COR-L47 (cell line): ENCODE measurements at regions not wholly inside any gene's neighbourhood (a gene's known extent, or its start where the extent isn't known, plus 50 kb on each side); places are given as distances from the start of the nearest gene placed in this dataset.

Experiments
- DNase-seq: peaks from one replicate; lab custom pipeline; 2025; lab: John Stamatoyannopoulos, UW

DNA sequence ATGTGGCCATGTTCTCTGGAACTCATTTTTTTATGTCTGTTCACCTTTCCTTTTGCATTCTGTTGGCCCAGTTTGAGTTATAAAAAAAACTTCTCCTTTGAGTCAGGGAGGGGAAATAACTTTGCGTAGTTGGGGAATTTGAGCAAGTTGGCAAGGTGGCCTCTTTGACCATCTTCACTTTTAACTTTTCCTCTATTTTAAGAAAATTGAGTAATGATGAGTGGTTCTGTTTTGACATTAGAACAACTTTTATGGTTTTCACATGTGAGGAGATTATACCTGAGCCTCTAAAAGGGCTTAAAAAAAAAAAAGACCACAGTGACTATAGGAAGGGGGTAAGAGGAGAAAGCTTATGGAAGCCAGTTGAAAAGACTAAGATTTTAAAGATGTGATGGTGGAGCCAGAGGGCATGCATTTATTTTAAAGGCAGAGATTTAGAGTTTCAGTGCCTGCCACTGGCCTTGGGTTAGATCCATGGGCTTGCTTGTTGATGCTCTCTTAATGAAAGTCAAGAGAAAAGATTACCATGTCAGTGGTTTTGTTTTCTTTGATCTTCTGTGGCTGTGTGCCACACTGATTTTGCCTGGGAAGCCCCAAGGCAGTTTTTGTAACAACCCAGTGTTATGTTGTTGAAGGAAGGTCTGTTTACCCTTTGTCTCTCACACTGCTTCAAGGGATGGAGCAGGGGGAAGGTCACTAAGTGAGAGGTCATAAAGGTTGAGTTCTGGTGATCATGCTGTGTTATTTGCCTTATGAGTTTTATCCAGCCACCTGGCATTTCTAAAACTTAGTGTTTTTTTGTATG lies 219.7 kb upstream of the CD180 start:
- no peak for DNase-seq

DNA sequence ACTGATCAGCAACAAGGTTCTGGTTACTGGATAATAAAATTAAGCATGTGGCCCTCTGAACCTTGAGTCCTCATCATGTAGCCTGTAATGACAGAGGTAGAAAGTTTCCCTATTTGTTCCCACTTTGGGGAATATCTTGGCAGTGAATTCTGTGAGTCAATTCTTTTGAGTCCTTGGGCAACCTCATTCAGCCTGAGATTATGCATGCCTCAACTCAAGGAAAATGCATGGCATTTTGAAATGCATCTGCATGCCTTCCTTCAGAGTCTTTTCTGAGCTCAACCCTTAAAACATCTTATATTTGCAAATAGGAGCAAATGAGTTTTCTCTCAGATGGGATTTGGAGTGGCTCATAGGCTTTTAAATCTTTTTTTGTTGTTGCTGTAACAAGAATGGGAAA lies 218.1 kb upstream of the CD180 start:
- no peak for DNase-seq

DNA sequence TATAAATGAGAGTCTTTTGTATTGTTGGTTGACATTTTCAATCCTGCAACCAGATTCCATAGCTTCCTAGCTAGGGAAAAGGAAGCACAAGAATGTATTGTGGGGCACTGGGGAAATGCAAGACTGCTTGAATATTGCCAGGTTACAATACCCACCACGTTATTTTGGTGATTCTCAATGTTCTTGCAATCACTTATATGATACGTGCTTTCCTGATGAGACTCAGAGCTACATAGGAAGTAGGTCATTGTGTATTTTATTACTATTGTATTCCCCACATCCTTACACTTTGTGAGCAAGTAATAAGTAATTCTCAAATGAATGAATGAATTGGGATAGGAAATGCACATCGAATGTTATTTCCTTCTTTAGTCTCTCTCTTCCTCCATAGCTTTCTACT lies 217.1 kb upstream of the CD180 start:
- no peak for DNase-seq

DNA sequence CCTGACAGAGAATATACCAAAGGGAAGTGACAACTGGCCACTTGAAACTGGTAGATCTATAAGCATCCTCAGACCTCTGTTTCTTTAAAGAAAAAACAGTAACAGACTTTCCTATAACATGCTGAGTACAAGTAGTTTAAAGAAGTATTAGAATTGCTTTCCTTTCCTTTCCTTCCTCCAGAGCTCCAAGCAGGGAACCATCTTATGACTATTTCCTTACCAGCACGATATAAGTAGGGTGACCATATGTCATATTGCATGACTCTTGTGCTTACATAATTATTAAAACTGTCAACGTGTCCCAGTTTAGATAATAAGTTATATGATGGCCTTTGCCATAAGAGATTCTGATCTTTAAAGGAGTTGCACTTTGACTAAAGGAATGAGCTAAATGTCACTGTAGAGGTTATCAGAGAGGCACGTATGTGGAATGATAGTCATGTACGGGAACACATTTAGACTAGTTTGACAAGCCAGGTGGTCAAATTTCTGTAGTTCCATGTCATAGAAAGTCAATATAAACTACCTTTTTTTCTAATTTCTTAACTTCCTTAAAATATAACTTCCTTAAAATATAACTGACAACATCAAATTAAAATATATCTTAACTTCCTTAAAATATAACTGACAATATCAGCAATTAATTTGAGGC lies 212.7 kb upstream of the CD180 start:
- DNase-seq = no peak

DNA sequence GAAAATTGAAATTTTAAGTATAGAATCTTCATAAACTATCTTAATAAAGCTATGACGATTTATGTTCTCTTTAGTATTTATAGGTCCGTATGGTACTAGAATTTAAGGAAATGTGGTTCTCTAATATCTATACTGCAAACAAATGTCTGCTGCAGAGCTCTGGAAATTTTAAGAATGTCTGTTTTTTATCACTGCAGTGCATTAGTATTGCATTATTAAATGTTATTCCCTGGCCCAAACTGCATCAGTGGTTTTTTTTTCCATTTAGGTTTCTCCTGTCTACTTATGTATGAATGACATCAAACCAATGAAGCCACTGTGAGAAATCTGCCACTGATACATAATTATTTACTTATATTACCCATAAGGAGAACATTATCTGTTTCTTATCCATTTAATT lies 211.4 kb upstream of the CD180 start:
- DNase-seq = no peak

DNA sequence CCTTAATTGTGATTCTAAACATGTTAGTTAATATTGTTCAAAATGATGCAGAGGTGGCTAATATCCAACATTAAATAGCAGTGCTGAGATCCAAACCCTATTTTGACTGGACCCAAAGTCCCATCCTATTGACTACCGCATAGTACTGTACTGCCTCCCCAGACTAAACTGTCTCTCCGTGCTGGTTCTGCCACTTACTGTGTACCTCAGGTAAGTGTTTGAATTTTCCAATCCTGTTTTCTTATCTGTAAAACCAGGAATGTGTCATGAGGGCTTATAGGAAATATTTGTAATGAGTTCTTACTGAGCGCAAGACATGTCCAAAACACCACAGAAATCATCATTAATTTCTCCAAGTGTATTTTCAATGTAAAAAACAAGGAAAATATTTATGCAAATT lies 209.2 kb upstream of the CD180 start:
- no peak for DNase-seq

DNA sequence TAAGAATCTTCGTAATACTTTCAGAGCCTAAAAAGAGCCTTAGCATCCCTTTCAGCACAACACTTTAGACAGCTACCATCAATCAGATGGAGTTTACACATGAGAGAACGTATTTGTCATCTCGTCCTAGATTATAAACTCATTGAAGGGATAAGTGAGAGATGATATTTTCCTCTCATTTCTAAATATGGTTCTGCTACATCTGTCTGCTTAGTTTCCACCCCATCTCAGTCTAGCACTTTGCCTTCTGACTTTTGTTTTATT lies 208.4 kb upstream of the CD180 start:
- DNase-seq = no peak

DNA sequence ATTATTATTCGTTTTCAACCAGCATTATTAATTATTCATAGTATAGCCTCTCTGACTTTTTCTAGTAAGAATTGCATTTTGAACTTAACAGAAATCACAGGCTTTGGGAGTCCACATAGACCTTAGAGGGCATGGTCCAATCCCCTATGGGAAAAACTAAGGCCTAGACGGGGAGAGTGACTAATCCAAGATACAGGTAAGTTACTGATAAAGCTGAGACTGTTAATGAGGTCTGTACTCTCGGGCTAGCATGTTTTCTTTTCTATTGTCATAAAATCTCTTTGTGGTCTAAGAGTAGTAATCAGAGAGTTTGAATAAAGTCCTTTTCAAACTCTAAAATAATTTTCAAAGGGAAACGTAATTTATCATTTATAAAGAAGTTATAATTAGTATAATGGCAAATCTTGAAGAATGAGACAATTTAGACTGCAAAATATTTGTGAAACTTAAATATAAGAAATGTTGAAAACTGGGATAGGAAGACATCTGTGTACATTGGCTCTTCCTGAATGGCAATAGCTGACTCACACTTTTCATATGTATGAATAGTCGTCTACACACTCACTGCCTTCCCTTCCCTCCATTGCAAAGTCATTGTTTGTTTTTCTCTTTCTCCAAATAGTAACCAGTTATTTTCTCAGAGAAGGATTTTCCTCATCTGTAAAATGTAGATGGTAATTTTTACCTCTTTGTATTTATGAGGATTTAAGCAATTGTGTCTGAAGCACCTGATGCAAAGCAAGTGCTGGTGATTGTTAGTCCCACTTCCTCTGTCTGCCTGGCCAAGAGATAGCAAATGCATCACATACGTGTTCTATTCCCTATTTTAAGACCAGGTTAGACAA lies 207.9 kb upstream of the CD180 start:
- no peak for DNase-seq

DNA sequence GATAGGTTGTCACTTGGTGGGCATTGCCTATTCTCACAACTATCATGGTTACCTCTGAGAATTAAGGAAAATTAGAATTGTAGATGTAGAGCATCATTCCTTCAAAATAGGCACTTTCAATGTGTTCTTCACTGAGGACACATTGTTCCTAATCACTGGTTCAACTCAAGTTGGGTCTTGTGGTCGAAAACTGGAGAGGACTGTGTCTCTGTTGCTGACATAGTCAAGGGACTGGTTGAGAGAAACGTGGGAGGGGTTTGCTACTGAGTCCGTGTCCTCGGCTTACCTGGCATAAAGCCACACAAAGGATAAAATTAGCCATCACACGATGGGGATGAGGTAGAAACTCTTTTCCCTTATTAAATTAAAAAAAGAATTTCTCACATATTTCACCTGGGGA lies 205.9 kb upstream of the CD180 start:
- no peak for DNase-seq

DNA sequence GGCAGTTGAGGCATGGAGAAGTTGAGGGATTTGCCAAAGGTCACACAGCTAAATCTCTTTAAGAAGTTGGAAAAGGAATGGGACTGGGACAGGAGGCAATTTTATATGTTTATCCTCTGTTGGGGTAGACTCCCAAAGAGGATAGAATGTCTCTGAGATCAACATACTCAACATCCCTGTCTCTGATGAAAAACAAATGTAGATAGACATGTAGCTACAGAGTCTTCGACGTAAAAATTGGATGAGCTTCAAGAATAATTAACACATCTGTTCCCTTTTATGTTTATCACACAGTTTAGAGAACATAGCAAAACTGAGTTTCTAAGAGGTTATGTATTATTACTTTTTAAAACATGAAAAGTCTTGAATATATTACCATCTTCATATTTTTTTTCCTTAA lies 204.6 kb upstream of the CD180 start:
- DNase-seq = no peak

DNA sequence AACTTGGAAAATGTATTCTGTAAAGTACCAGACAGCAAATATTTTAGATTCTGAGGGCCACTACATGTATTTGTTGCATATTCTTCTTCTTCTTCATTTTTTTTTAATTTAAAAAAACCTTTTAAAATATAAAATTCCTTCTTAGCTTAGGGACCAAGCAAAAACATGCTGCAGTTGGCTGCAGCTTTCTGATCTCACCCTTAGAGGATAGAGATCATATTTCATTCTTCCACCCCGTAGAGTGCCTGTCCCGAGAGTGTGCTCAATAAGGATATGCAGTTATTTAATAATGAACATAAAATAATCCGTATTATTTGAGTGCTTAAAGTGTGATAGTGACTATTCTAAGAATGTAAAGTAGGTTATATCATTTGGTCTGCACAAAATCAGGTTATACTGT lies 204.2 kb upstream of the CD180 start:
- no peak for DNase-seq

DNA sequence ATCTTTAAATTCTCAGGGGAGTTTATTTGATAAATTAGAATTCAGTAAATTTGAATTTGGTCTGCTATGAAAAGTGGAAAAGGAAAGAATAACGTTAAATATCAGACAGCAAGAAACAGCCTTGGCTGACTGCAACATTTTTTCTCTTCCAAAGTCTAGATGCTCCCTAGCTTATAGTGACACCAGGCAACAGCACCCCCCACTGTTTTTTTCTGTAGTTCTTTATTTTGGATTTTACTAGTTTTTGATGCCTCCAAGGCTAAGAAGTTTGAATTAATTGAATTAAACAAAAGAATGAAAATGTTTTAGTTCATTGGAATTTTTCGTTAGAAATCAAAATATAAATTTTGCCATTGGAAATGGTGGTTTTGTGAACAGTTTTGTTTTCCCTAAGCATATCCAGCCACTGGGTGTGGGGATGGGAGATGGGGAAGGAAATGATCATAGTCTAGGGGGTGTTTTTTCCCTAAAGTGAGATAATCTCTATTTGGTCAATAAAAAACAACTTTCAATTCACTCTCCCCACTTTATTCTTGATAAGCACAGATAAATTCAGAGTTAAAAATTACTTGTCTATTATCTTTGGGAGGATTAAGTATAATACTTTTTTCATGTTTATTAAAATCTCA lies 199.3 kb upstream of the CD180 start:
- no peak for DNase-seq

DNA sequence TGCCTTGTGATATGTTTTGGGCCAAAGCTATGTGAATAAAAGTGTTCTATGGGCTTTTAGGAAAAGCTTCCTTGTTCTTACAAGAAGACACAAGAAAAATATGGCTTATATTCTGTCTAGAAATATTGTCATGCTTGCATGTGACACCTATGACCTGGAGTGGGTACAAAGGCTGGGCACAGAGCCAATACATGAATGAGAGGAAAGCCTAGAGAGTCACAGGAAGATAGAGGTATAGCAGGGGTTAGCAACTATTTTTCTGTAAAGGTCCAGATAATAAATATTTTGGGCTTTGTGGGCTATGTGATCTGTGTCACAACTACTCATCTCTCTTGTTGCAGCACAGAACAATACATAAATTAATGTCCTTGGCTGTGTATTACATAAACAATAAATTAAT lies 196.6 kb upstream of the CD180 start:
- DNase-seq = peak; percentile 36

DNA sequence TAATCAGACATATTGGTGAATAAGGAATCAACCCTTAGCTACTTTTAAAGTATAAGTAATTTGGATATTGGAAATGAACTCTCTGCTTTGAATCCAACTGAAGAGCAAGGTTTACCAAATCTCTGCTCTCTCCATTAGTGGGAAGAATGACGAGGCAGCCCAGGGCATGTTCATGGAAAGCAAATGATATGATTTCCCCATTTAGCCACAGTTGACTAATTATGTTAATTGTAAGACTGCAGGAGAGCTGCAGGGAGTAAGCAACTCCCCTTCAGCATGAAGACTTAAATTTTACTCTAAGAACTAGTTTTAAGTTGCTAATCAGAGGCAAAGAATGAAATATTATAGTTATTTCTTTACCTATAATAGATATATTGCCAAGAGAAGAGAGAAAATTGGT lies 194.3 kb upstream of the CD180 start:
- DNase-seq = no peak

DNA sequence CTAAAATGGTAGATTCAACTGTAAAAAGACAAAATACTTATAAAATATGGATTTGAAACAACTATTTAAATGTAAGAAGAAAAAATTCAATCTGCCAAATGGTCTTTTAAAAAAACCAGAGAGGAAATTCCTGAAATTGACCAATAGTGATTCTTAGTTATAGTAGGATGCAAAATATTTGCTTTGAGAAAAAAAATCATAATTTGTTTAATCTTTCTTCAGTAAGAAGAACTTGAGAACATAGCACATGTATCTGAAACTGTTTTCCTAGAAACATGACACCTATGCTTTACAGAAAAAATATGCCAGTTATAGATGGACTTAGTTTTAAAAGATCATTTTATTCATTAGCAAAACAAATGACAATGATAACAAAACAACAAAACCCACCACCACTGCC lies 186.9 kb upstream of the CD180 start:
- no peak for DNase-seq

DNA sequence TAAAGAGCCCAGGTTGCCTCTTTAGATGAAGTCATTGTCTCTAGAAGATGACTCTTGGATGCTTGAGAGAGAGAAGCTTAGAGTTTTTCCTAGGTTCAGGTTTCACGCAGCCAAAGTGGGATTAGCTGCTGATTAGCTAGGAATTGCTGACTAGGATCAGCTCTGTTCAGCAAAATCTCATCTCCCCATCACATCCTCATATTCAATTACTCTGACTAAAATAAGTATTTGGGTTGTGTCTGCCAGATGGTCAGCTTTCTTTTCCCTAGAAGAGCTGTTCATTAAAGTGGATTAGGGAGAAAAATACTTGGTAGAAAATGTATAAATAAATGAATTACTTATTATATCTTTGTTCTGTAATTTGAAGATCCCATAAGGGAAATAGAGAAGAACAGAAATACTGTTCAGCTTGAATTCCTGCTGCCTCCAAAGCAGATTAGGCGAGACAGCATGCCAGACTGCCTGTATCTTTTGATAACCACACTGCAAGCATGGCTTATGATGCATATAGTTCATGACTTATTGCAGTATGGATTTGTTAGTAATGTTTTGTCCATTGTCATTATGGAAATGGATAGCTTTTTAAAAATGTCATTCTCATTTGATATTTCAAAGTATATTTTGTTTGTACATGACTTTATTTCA lies 184.8 kb upstream of the CD180 start:
- DNase-seq = no peak

DNA sequence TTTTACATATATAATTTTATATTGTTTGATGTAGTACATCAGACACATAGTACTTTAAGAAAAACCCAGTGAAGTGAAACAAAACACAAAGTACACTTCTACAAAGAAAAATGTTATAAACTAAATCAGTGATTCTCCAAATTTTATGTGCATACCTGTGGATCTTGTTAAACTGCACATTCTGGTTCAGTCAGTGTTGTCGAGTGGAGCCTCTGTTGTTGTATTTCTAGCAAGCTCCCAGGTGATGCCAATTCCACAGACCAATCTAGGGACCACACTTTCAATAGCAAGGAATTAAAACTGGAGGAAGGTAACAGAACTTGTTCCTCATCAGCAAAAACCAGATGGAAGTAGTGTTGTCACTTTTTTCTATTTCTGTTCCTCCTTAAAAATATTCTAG lies 183.8 kb upstream of the CD180 start:
- DNase-seq = no peak

DNA sequence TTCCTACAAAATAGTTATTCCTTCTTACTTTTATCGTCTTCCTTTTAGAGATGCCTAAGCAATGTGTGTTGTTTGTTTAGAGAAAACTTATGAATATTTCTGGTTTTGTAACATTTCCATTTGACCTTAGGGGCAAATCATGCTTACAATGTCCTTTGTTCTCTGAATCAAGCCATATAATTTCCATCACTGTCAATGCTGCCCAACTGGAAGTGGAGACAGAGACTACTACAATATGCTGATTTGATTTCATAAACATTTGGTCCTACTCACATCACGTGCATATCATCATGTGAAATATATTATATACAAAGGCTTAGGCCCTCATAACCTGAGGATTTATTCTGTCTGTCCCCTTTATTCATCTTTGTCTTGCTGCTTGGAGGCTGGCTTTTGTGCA lies 183.2 kb upstream of the CD180 start:
- no peak for DNase-seq

DNA sequence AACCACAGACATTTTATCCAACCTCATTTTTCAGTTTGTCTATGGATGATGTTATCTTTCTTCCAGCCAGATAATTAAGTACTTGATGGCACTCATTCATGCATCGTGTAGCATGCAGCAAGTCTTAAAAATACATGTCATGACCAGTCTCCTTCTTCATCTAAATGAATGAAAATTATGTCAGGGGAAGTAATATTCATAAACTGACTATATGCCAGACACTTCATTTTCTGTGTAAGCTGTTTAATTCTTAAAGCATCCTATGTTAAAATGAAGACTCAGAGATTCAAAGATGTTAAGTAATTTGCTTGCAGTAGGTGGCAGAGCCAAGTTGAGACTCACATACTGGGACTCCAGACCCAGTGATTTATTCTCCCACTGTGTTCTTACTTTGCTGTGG lies 181.7 kb upstream of the CD180 start:
- DNase-seq = no peak

DNA sequence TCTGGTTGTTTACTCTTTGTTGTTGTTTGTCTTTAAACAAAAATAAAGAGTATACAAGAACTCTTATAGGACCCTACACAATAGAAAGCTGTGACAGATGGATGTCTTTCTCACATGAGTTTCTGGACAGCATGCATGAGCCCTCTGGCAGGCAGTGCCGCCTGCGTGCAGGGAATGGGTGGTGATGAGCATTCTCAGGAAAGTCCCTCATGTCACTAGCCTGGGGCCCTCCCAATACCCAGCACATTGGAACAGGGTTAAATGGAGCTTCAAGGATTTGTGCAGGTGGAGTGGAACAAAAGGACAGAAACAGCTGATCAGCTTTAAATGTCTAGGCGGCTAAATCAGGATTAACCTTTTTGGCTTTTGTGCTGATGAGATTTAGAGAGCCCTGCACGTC lies 181.0 kb upstream of the CD180 start:
- no peak for DNase-seq

DNA sequence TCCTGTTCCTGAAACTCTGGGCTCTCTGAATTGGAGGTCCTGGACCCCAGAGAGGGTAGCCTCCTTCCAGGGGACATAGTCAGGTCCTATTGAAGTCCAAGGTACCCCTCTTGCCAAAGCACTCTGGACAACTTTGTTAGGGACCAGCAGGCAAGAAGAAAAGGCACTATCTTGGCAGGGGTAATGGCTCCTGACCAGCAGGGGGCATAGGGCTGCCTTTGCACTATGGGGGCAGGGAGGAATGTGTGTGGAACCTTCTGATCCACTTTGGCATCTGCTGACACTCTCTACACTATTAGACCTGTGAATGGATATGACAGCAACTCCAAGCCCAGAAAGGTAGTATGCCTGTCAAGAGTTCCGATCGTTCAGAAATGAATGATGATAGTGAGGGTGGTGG lies 179.0 kb upstream of the CD180 start:
- DNase-seq = no peak

DNA sequence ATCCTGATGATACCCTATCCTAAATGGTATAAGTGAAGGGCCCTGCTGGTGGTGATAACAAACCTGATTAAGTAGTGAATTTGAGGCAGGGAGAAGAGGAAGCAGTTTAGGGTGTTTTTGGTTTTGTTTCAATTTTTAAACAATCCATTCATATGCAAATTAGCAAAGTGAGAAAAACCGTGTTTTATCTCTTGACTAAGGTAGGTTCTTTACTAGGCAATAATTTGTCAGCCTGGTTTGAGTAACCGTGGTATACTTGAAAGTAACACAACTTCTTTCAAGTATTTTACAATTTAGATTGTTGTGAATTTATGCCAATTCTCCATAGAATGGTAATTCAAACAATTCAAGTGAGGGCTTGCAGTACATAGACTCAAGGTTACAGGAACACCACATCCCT lies 177.8 kb upstream of the CD180 start:
- DNase-seq = no peak
